GM18909 (cell line): ENCODE measurements at regions not wholly inside any gene's neighbourhood (a gene's known extent, or its start where the extent isn't known, plus 50 kb on each side); places are given as distances from the start of the nearest gene placed in this dataset.
A peak's percentile ranks its signal among the peaks of the same experiment; 100 is the strongest.

Experiments used
- ATAC-seq: cut with Tn5 transposase; IDR thresholded peaks from one replicate; pipeline ENCODE4 v1.9.1; 2021; ENCODE audit warnings: mild to moderate bottlenecking; ENCODE audit not compliant: unreplicated experiment, poor library complexity

- ATAC-seq = no peak
These were observed 657.7 kb upstream of the RORB start for GRCh38 chr9:73839471-73839870.

- no peak for ATAC-seq
These were observed 656.1 kb upstream of the RORB start for GRCh38 chr9:73841018-73841417.

GRCh38 chr9:73844135-73844534 lies 653.0 kb upstream of the RORB start:
- no peak for ATAC-seq

GRCh38 chr9:73845539-73845938 lies 651.6 kb upstream of the RORB start:
- ATAC-seq = peak; percentile 90

GRCh38 chr9:73845954-73846690 lies 651.0 kb upstream of the RORB start:
- no peak for ATAC-seq

- no peak for ATAC-seq
These were observed 649.6 kb upstream of the RORB start for GRCh38 chr9:73847536-73847935.

- ATAC-seq = no peak
These were observed 643.6 kb upstream of the RORB start for GRCh38 chr9:73853549-73853948.

GRCh38 chr9:73855206-73855605 lies 641.9 kb upstream of the RORB start:
- ATAC-seq = no peak

- no peak for ATAC-seq
These were observed 633.2 kb upstream of the RORB start for GRCh38 chr9:73863924-73864323.

- no peak for ATAC-seq
These were observed 630.7 kb upstream of the RORB start for GRCh38 chr9:73866451-73866850.

GRCh38 chr9:73869264-73869663 lies 627.9 kb upstream of the RORB start:
- ATAC-seq = peak; percentile 100

- no peak for ATAC-seq
These were observed 625.5 kb upstream of the RORB start for GRCh38 chr9:73871636-73872035.

GRCh38 chr9:73872701-73873100 lies 624.4 kb upstream of the RORB start:
- ATAC-seq = no peak

- no peak for ATAC-seq
These were observed 617.0 kb upstream of the RORB start for GRCh38 chr9:73880101-73880500.

GRCh38 chr9:73889023-73889422 lies 608.1 kb upstream of the RORB start:
- ATAC-seq = no peak

GRCh38 chr9:73890685-73891277 lies 606.4 kb upstream of the RORB start:
- no peak for ATAC-seq

GRCh38 chr9:73892335-73892734 lies 604.8 kb upstream of the RORB start:
- ATAC-seq = no peak

- ATAC-seq = no peak
These were observed 603.9 kb upstream of the RORB start for GRCh38 chr9:73893230-73893629.

- ATAC-seq = no peak
These were observed 601.1 kb upstream of the RORB start for GRCh38 chr9:73896061-73896460.

- ATAC-seq = no peak
These were observed 590.5 kb upstream of the RORB start for GRCh38 chr9:73906671-73907070.

- ATAC-seq = no peak
These were observed 585.3 kb upstream of the RORB start for GRCh38 chr9:73911804-73912203.

- no peak for ATAC-seq
These were observed 581.0 kb upstream of the RORB start for GRCh38 chr9:73916016-73916673.
